ENCODE measurements at regions not wholly inside any gene's neighbourhood (a gene's known extent, or its start where the extent isn't known, plus 50 kb on each side); places are given as distances from the start of the nearest gene placed in this dataset.
A peak's percentile ranks its signal among the peaks of the same experiment; 100 is the strongest.

DNA sequence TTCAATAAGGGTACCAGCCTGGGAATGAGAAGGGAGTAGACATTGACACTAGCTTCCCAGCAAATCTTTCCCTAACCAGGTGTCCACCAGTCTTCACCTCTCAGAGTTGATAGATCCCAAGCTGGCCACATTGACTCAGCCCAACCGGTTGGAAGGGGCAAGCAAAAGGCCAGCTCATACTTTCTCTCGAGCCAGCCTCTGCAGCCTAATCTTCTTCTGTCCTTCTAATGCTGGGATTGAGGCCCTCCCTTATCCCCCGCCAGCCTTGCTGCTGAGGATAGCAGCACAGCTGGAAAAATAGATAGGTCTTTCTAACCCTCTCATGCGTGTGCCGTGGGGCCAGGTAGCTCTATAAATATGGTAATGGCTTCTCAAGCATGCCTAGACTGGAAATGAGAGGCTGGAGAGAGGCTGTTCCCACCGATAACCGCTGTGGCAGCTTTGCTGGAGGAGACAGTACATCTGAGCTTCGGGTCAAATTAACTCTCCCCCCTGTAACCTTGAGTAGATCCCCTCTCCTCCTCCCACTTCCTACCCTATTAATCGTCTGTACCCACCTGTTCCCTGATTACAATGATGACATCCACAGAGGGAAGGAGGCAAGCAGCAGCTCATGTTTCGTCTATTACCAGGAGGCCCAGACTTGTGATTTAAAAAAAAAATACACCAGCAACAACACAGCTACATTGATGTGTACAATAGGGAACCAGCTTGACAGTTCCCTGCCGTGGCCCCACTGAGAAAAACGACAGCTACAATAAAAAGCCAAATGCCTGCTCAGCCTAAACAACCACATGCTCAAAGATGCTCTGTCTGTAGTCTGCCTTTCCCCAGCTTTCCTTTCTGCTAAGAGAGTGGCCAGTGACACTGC lies 219.9 kb upstream of the BRINP1 start:
- DNase-seq (ENCODE audit: low read depth), result no peak
- no peak overlapping the region for H3K4me3 ChIP-seq (ENCODE audit: low read length)
- TF ChIP-seq CTCF (conservative IDR thresholded peaks at IDR 0.05; ENCODE audit: low read depth, low read length), result no peak

- DNase-seq (ENCODE audit: low read depth), result no peak
- TF ChIP-seq CTCF (conservative IDR thresholded peaks at IDR 0.05; ENCODE audit: low read depth, low read length), result no peak
- no peak overlapping the region for H3K4me3 ChIP-seq (ENCODE audit: low read length)
Observed at GRCh38 chr9:119577881-119578280, 208.6 kb upstream of the BRINP1 start.

GRCh38 chr9:119559986-119560385 lies 190.8 kb upstream of the BRINP1 start:
- TF ChIP-seq CTCF (conservative IDR thresholded peaks at IDR 0.05; ENCODE audit: low read depth, low read length), result no peak
- H3K4me3 ChIP-seq (ENCODE audit: low read length), result no peak overlapping the region
- no peak for DNase-seq (ENCODE audit: low read depth)

DNA sequence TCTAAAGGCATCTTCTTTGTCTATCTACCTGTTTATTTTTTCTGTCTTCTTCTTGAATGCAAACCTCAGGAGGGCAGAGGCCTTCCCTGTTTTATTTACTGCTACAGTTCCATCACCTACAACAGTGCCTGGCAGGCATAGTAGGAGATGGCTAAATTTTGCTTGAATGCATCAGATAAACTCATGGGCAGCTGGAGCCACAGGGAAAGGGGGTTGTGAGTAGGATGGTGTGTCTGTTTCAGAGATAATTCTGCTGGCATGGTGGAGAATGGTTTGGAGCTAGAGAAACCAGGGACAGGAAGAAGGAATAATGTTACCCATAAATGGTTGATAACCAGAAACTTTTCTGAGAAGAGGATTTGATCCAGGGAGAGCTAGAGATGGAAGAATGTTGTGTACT lies 189.8 kb upstream of the BRINP1 start:
- no peak for DNase-seq (ENCODE audit: low read depth)
- H3K4me3 ChIP-seq (ENCODE audit: low read length), result no peak overlapping the region
- TF ChIP-seq CTCF (conservative IDR thresholded peaks at IDR 0.05; ENCODE audit: low read depth, low read length), result no peak

- peak overlapping the region; percentile 33 for H3K4me3 ChIP-seq (ENCODE audit: low read length)
- DNase-seq (ENCODE audit: low read depth), result peak; percentile 17
- peak; percentile 96 for TF ChIP-seq CTCF (conservative IDR thresholded peaks at IDR 0.05; ENCODE audit: low read depth, low read length)
Observed at GRCh38 chr9:119556129-119556875, 187.1 kb upstream of the BRINP1 start.

- no peak for TF ChIP-seq CTCF (conservative IDR thresholded peaks at IDR 0.05; ENCODE audit: low read depth, low read length)
- DNase-seq (ENCODE audit: low read depth), result no peak
- H3K4me3 ChIP-seq (ENCODE audit: low read length), result no peak overlapping the region
Observed at GRCh38 chr9:119544492-119544891, 175.3 kb upstream of the BRINP1 start.

Data from retinal pigment epithelial cell (primary cell).